GM23338 (cell line): ENCODE measurements at regions not wholly inside any gene's neighbourhood (a gene's known extent, or its start where the extent isn't known, plus 50 kb on each side); places are given as distances from the start of the nearest gene placed in this dataset.

ENCODE experiments used
- CTCF ChIP-seq, 2 experiments: fragments of 200-600 bp in 1 of 2; sonication (generic) in 1 of 2; conservative IDR thresholded peaks; 2 replicates each; pipeline versions ENCODE4 v1.5.1 to v1.6.1; 2016 to 2017; ENCODE audit warnings: antibody characterized with exemption in 2 of 2, low read depth in 2 of 2, mild to moderate bottlenecking in 2 of 2, moderate library complexity in 1 of 2
- EZH2 ChIP-seq: fragments of 200-600 bp; sonication (generic); IDR thresholded peaks from one replicate; pipeline ENCODE4 v1.8.0; 2017; ENCODE audit warnings: antibody characterized with exemption, mild to moderate bottlenecking, low read depth; ENCODE audit not compliant: unreplicated experiment
- EZH2phosphoT487 ChIP-seq: fragments of 200-600 bp; sonication (generic); IDR thresholded peaks from one replicate; pipeline ENCODE4 v1.8.1; 2018; ENCODE audit warnings: antibody characterized with exemption; ENCODE audit not compliant: unreplicated experiment
- JUNB ChIP-seq: IDR thresholded peaks from one replicate; pipeline ENCODE4 v1.6.1; 2016; ENCODE audit warnings: antibody characterized with exemption; ENCODE audit not compliant: unreplicated experiment
- POLR2AphosphoS5 ChIP-seq: IDR thresholded peaks from 2 replicates; pipeline ENCODE4 v1.6.1; 2016; ENCODE audit warnings: antibody characterized with exemption, low read depth
- STAT1 ChIP-seq: IDR thresholded peaks from one replicate; pipeline ENCODE4 v1.6.1; 2016; ENCODE audit warnings: antibody characterized with exemption; ENCODE audit not compliant: unreplicated experiment
- ZNF114 ChIP-seq: fragments of 250-450 bp; sonication (Bioruptor Pico); IDR thresholded peaks from 2 replicates; pipeline ENCODE4 v1.5.0; 2020; ENCODE audit warnings: mild to moderate bottlenecking, moderate library complexity
- TF ChIP-seq, protein P1 (sequence below): IDR thresholded peaks from one replicate; pipeline ENCODE4 v1.6.1; 2018; ENCODE audit warnings: antibody characterized with exemption; ENCODE audit not compliant: unreplicated experiment

DNA sequence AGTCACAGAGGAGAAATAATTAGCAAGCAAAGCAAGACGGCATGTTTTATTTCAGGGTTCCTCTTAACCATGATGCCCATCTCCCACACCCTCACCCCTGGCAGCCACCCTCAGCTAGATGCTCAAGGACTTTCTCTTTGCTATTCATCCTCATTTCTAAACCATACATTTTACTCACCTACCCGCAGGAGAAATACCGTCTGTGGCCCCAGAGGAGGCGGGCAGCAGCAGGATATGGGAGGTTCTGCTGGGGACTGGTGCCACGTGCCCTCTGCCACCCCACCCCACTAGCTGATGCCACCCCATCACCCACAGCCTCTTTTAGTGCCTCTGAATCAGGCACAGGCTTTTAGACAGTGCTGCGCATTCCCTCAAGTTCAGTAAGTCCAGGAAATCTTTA lies 168.7 kb upstream of the ITGB1 start:
- no peak for TF ChIP-seq CTCF (conservative IDR thresholded peaks at IDR 0.05; ENCODE audit: low read depth in 2 of 2)
- TF ChIP-seq POLR2AphosphoS5: no peak
- TF ChIP-seq EZH2: no peak
- TF ChIP-seq EZH2phosphoT487: no peak
- no peak for TF ChIP-seq ZNF114
- TF ChIP-seq, protein P1, sequence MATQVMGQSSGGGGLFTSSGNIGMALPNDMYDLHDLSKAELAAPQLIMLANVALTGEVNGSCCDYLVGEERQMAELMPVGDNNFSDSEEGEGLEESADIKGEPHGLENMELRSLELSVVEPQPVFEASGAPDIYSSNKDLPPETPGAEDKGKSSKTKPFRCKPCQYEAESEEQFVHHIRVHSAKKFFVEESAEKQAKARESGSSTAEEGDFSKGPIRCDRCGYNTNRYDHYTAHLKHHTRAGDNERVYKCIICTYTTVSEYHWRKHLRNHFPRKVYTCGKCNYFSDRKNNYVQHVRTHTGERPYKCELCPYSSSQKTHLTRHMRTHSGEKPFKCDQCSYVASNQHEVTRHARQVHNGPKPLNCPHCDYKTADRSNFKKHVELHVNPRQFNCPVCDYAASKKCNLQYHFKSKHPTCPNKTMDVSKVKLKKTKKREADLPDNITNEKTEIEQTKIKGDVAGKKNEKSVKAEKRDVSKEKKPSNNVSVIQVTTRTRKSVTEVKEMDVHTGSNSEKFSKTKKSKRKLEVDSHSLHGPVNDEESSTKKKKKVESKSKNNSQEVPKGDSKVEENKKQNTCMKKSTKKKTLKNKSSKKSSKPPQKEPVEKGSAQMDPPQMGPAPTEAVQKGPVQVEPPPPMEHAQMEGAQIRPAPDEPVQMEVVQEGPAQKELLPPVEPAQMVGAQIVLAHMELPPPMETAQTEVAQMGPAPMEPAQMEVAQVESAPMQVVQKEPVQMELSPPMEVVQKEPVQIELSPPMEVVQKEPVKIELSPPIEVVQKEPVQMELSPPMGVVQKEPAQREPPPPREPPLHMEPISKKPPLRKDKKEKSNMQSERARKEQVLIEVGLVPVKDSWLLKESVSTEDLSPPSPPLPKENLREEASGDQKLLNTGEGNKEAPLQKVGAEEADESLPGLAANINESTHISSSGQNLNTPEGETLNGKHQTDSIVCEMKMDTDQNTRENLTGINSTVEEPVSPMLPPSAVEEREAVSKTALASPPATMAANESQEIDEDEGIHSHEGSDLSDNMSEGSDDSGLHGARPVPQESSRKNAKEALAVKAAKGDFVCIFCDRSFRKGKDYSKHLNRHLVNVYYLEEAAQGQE: no peak
- no peak for TF ChIP-seq JUNB
- no peak for TF ChIP-seq STAT1
